Osteoblast (primary cell): ENCODE measurements at regions not wholly inside any gene's neighbourhood (a gene's known extent, or its start where the extent isn't known, plus 50 kb on each side); places are given as distances from the start of the nearest gene placed in this dataset.

Source experiments
- DNase-seq: peaks from one replicate; pipeline ENCODE4 v3.0.0; 2011; ENCODE audit warnings: low spot score, mixed read lengths; ENCODE audit not compliant: insufficient read length; ENCODE audit errors: missing footprints
- H2AFZ ChIP-seq: 2 replicates; pipeline ENCODE4 v1.6.0; 2011; ENCODE audit warnings: mild to moderate bottlenecking, low read length
- H3K27ac ChIP-seq: 2 replicates; pipeline ENCODE4 v1.5.1; 2011; ENCODE audit warnings: mild to moderate bottlenecking, low read depth, low read length, moderate library complexity
- H3K27me3 ChIP-seq: 2 replicates; pipeline ENCODE4 v1.6.0; 2012; ENCODE audit warnings: mild to moderate bottlenecking, control low read depth, inconsistent platforms, low read length, moderate library complexity; ENCODE audit not compliant: insufficient read depth
- H3K36me3 ChIP-seq: 2 replicates; pipeline ENCODE4 v1.5.1; 2011; ENCODE audit warnings: mild to moderate bottlenecking, low read length, control low read depth, moderate library complexity; ENCODE audit not compliant: insufficient read depth
- H3K4me1 ChIP-seq: 2 replicates; pipeline ENCODE4 v1.5.1; 2011; ENCODE audit warnings: mild to moderate bottlenecking, low read length, control low read depth, moderate library complexity; ENCODE audit not compliant: insufficient read depth
- H3K4me2 ChIP-seq: 2 replicates; pipeline ENCODE4 v1.6.0; 2011; ENCODE audit warnings: mild to moderate bottlenecking, low read length; ENCODE audit not compliant: insufficient read depth
- H3K4me3 ChIP-seq: fragments of 200-600 bp; sonication (generic); 3 replicates; pipeline ENCODE4 v1.5.1; 2012; ENCODE audit warnings: mild to moderate bottlenecking, low read length, inconsistent platforms; ENCODE audit not compliant: insufficient read depth
- H3K79me2 ChIP-seq: 2 replicates; pipeline ENCODE4 v1.6.0; 2012; ENCODE audit warnings: mild to moderate bottlenecking, low read length, control low read depth, inconsistent platforms; ENCODE audit not compliant: insufficient read depth
- H3K9me3 ChIP-seq: 2 replicates; pipeline ENCODE4 v1.5.1; 2011; ENCODE audit warnings: low read depth, low read length, control low read depth
- H4K20me1 ChIP-seq: 2 replicates; pipeline ENCODE4 v1.6.0; 2012; ENCODE audit warnings: mild to moderate bottlenecking, low read length, control low read depth; ENCODE audit not compliant: insufficient read depth
- CTCF ChIP-seq: IDR thresholded peaks from 2 replicates; pipeline ENCODE4 v1.5.1; 2011; ENCODE audit warnings: mild to moderate bottlenecking, low read depth, low read length, moderate library complexity; ENCODE audit errors: extremely low read depth

GRCh38 chr5:33268374-33268773 is 172.4 kb upstream of the TARS1 start:
- H3K4me2 ChIP-seq, result no peak overlapping the region
- TF ChIP-seq CTCF, result no peak
- H3K4me3 ChIP-seq, result no peak overlapping the region
- H3K4me1 ChIP-seq, result peaks cover 13% of the 10 kb centered on the region
- H3K27ac ChIP-seq, result no peak overlapping the region
- H2AFZ ChIP-seq, result peak overlapping the region; percentile 12
- H3K79me2 ChIP-seq, result no peaks in the 10 kb centered on the region
- H3K9me3 ChIP-seq, result no peaks in the 10 kb centered on the region
- no peaks in the 10 kb centered on the region for H4K20me1 ChIP-seq
- H3K36me3 ChIP-seq, result no peaks in the 10 kb centered on the region
- H3K27me3 ChIP-seq, result no peaks in the 10 kb centered on the region
- DNase-seq, result no peak

GRCh38 chr5:33270671-33271070 is 170.1 kb upstream of the TARS1 start:
- TF ChIP-seq CTCF, result no peak
- no peaks in the 10 kb centered on the region for H3K79me2 ChIP-seq
- H3K4me2 ChIP-seq, result no peak overlapping the region
- H3K27me3 ChIP-seq, result no peaks in the 10 kb centered on the region
- no peaks in the 10 kb centered on the region for H3K36me3 ChIP-seq
- DNase-seq, result no peak
- peaks cover 14% of the 10 kb centered on the region for H3K4me1 ChIP-seq
- H3K27ac ChIP-seq, result peak overlapping the region; percentile 78
- H3K9me3 ChIP-seq, result no peaks in the 10 kb centered on the region
- H4K20me1 ChIP-seq, result no peaks in the 10 kb centered on the region
- H2AFZ ChIP-seq, result no peak overlapping the region
- no peak overlapping the region for H3K4me3 ChIP-seq

- no peak for TF ChIP-seq CTCF
- Histone ChIP-seq H3K4me3 (no peak overlapping the region), H2AFZ (no peak overlapping the region), H3K9me3 (no peaks in the 10 kb centered on the region), H3K4me2 (peak overlapping the region; percentile 22), H3K27ac (peak overlapping the region; percentile 78), H4K20me1 (no peaks in the 10 kb centered on the region), H3K79me2 (no peaks in the 10 kb centered on the region), H3K27me3 (no peaks in the 10 kb centered on the region), H3K4me1 (peaks cover 24% of the 10 kb centered on the region), H3K36me3 (no peaks in the 10 kb centered on the region)
- no peak for DNase-seq
These were observed 169.2 kb upstream of the TARS1 start for GRCh38 chr5:33271606-33272005.

- Histone ChIP-seq H3K27ac (peak overlapping the region; percentile 78), H3K36me3 (no peaks in the 10 kb centered on the region), H3K9me3 (no peaks in the 10 kb centered on the region), H4K20me1 (no peaks in the 10 kb centered on the region), H3K79me2 (no peaks in the 10 kb centered on the region), H3K27me3 (no peaks in the 10 kb centered on the region), H3K4me1 (peaks cover 29% of the 10 kb centered on the region), H2AFZ (no peak overlapping the region), H3K4me2 (peak overlapping the region; percentile 22), H3K4me3 (no peak overlapping the region)
- no peak for TF ChIP-seq CTCF
- DNase-seq, result peak; percentile 21
These were observed 168.5 kb upstream of the TARS1 start for GRCh38 chr5:33272288-33272687.
